Skeletal muscle tissue (tissue), 3 donors: ENCODE measurements at regions not wholly inside any gene's neighbourhood (a gene's known extent, or its start where the extent isn't known, plus 50 kb on each side); places are given as distances from the start of the nearest gene placed in this dataset.
"Not testable (repeated sequence)": the region's sequence is repeated elsewhere in the genome, so short reads cannot be mapped to it uniquely, and the experiment has no call there.

Experiments used
- H3K27ac ChIP-seq: one replicate; pipeline ENCODE4 v1.7.0; 2013; ENCODE audit warnings: mild to moderate bottlenecking, low read depth, low read length, inconsistent platforms
- H3K27me3 ChIP-seq, 3 donors: one replicate each; pipeline ENCODE4 v1.7.0; 2013; ENCODE audit warnings: low read length in 3 of 3; ENCODE audit not compliant: control insufficient read depth in 3 of 3, insufficient read depth in 3 of 3
- H3K36me3 ChIP-seq, 3 donors: one replicate each; pipeline ENCODE4 v1.7.0; 2013; ENCODE audit warnings: low read length in 3 of 3; ENCODE audit not compliant: control insufficient read depth in 3 of 3, insufficient read depth in 3 of 3
- H3K4me1 ChIP-seq, 3 donors: one replicate each; pipeline ENCODE4 v1.7.0; 2013; ENCODE audit warnings: low read length in 3 of 3, mild to moderate bottlenecking in 3 of 3; ENCODE audit not compliant: control insufficient read depth in 3 of 3, insufficient read depth in 3 of 3
- H3K4me3 ChIP-seq, 3 donors: one replicate each; pipeline ENCODE4 v1.7.0; 2013; ENCODE audit warnings: low read length in 3 of 3
- H3K9ac ChIP-seq, 3 donors: one replicate each; pipeline ENCODE4 v1.7.0; 2013; ENCODE audit warnings: low read length in 3 of 3, mild to moderate bottlenecking in 3 of 3, moderate library complexity in 2 of 3, low read depth in 1 of 3
- H3K9me3 ChIP-seq, 3 donors: one replicate each; pipeline ENCODE4 v1.7.0; 2013; ENCODE audit warnings: low read length in 3 of 3; ENCODE audit not compliant: control insufficient read depth in 3 of 3
- donor health status: Osteomylitis.

DNA sequence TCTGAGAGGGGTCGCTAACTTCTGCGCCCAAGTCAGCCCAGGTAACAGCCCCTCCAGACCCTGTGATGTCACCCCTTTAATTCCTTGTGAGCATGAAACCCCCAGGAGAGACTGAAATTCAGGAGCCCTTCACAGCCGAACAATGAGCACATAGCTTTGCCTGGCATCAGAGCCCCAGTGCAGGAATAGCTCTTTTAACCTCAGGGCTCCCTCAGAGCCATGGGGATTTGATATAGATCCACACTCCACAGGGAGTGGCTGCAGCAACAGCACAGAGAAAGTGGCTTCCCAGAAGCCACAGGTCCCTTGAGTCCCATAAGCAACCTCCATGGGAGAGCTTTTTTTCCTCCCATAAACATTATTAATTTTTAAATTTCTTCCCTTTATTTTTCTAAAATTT, 150.0 kb upstream of the MARCKS start:
- Histone ChIP-seq H3K4me1 (no peaks in the 10 kb centered on the region), H3K9me3 (no peaks in the 10 kb centered on the region), H3K4me3 (no peak overlapping the region), H3K27me3 (no peaks in the 10 kb centered on the region), H3K36me3 (no peaks in the 10 kb centered on the region), H3K9ac (no peak overlapping the region), H3K27ac (no peak overlapping the region)

DNA sequence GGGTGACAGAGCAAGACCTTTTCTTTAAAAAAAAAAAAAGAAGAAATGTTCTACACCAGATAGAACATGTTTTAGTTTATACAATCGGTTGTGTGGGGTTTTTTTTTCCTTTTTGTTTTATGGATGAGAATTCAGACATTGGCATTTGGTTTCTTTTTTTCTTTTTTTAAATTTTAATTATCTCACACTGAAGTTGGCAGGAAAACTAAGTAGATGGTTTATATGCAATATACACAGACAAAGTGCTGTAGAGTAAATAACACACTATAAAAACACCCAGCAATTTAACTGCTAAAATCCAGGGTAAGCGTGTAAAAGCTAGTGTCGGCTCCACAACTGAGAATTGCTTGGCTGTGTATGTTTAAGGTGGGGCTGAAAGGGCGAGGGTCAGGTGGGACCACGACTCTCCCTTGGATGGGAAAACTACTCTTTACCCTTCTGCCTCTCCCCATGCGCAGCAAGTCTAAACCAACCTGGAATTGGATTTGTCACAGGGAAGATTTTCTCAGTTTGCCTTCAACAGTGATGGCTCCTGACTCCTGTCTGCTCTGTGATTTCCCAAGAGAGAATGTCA, 147.1 kb upstream of the MARCKS start:
- no peaks in the 10 kb centered on the region for H3K4me1 ChIP-seq
- H3K36me3 ChIP-seq = no peaks in the 10 kb centered on the region
- no peaks in the 10 kb centered on the region for H3K27me3 ChIP-seq
- H3K4me3 ChIP-seq = no peak overlapping the region
- no peak overlapping the region for H3K9ac ChIP-seq
- no peak overlapping the region for H3K27ac ChIP-seq
- no peaks in the 10 kb centered on the region for H3K9me3 ChIP-seq

DNA sequence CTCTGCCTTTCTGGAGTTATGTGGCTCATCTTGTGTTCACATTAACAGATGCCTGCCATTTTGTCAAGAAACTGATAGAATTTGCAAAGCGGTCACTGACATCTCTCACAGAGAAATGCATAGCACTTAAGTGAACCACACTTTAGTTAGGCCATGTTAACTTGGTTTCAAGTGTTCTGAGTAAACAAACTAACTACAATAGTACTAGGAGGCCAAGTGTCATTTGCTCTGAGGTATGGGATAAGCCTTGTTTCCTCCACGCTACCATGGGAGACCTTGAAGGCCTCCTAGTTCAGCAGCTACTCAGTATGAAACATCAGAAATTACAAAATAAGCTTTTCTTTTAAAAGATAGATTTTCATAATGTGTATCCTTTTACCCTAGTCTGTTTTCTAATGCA, 143.5 kb upstream of the MARCKS start:
- Histone ChIP-seq H3K27me3 (no peaks in the 10 kb centered on the region), H3K27ac (no peak overlapping the region), H3K9me3 (no peaks in the 10 kb centered on the region), H3K4me1 (no peaks in the 10 kb centered on the region), H3K9ac (no peak overlapping the region), H3K36me3 (no peaks in the 10 kb centered on the region), H3K4me3 (no peak overlapping the region)

DNA sequence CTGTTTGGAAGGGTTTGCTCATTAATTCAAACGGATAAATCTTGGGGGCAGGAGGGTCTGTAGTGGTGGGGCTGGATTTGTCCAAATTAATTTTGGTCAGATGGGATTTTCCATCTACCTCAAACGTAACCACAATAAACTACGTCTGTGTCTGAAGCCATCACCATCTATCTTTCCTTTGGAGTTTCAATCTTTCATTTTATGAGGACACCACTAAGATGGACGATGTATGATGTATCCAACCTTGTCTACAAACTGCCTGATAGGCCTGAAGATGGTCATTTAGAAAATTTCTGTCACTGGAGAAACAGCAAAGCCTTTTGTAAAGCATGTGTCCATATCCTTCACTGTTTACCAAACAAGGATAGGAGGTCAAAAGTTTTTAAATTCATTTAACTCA, 138.6 kb upstream of the MARCKS start:
- Histone ChIP-seq H3K9ac (no peak overlapping the region), H3K27me3 (no peaks in the 10 kb centered on the region), H3K27ac (no peak overlapping the region), H3K36me3 (no peaks in the 10 kb centered on the region), H3K9me3 (no peaks in the 10 kb centered on the region), H3K4me1 (no peaks in the 10 kb centered on the region), H3K4me3 (no peak overlapping the region)

DNA sequence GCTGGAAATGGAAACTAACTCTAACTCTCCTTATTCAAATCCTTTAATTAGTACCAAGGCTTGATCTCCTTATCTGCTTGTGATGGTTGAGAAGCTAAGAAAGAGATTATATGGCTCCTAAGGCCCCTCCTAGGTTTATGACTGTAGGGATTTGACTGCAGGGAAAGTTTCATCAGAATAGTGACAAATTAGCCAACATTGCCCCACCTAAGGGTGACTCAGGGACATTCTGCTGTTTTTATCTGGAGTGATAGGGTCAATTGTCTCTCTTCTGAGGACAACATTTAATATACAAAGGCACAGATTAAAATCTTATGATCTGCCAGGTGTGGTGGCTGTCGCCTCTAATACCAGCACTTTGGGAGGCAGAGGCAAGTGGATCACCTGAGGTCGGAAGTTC, 138.1 kb upstream of the MARCKS start:
- Histone ChIP-seq H3K27me3 (no peaks in the 10 kb centered on the region), H3K36me3 (no peaks in the 10 kb centered on the region), H3K27ac (no peak overlapping the region), H3K4me3 (no peak overlapping the region), H3K9me3 (no peaks in the 10 kb centered on the region), H3K9ac (no peak overlapping the region), H3K4me1 (no peaks in the 10 kb centered on the region)

DNA sequence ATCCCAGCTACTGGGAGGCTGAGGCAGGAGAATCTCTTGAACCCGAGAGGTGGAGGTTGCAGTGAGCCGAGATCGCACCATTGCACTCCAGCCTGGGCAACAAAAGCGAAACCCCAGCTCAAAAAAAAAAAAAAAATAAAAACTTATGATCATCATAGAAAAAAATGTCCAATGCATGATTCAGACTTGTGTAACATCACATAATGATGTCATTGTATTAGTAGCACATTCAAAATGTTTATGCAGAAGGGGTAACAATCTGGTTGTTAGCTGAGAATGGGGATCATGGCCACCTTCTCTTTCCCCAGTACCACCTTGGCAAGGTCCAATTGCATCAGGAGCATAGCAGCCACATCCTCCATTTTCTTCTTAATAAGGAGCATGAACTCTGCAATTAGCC, 137.6 kb upstream of the MARCKS start:
- Histone ChIP-seq H3K27ac (no peak overlapping the region), H3K4me1 (no peaks in the 10 kb centered on the region)

DNA sequence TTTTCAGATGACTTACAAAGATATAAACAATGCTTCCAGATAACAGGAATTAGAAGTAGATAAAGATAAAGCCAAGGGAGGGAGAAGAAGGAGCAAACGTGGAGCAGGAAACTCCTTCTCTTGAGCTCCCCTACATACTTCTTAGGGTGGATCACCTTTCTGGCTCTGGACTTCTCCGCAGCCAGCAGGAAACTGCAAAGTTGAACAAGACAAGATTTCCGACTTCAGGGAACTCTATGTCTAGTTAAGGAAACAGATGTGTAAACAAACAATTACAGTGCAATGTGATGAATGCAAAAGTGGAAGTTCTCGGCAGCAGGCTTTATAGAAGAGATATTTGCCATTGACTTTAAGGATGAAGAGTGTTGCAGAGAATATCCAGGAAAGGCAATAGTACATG, 134.0 kb upstream of the MARCKS start:
- H3K4me3 ChIP-seq = no peak overlapping the region
- H3K9me3 ChIP-seq = no peaks in the 10 kb centered on the region
- no peak overlapping the region for H3K9ac ChIP-seq
- no peaks in the 10 kb centered on the region for H3K27me3 ChIP-seq
- no peak overlapping the region for H3K27ac ChIP-seq
- H3K36me3 ChIP-seq = no peaks in the 10 kb centered on the region
- no peaks in the 10 kb centered on the region for H3K4me1 ChIP-seq

More for the DNA sequence above, 137.6 kb upstream of the MARCKS start:
- no peak overlapping the region for H3K9ac ChIP-seq
- no peaks in the 10 kb centered on the region for H3K27me3 ChIP-seq
- no peaks in the 10 kb centered on the region for H3K9me3 ChIP-seq
- H3K4me3 ChIP-seq = no peak overlapping the region
- H3K36me3 ChIP-seq = no peaks in the 10 kb centered on the region

DNA sequence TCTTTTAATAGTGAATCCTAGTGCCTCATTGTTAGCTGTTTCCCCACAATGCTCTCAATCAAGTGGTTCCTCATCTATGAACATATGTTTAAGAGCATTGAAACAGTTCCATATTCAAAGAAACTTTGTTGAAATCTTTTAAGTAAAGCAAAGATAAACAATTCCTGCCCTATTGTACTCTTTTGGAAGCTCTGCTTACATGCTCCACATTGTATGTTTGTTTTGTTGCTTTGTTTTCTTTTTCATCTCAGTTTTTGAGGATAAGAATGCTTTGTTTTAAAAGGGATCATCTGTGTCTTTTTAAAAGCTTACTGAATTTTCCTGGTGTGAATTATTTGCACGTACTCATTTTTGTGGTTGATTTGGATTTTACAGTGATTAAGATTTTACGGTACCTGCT, 132.2 kb upstream of the MARCKS start:
- not testable (repeated sequence) for H3K27me3 ChIP-seq, H3K9me3 ChIP-seq, H3K4me3 ChIP-seq, H3K9ac ChIP-seq, H3K4me1 ChIP-seq, H3K36me3 ChIP-seq, H3K27ac ChIP-seq

DNA sequence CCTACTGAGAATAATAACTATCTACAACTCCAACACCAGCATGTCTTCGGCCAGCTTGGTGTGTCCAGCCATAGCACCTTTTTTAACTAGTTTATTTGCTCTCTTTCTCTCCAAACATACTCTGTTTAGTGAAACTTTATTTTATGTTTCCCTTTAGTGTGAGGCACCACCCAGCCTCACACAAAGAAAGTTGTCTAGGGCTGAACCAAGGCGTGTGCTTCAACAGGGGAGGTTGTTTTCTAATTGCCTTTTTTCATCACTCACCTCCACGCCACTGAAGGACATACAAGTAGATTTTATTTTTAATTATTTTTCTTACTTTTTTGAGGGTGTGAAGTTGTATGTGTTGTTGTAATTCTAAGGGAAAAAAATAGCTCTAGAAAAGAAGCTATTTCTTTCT, 125.6 kb upstream of the MARCKS start:
- H3K27me3 ChIP-seq = no peaks in the 10 kb centered on the region
- no peak overlapping the region for H3K27ac ChIP-seq
- H3K36me3 ChIP-seq = no peaks in the 10 kb centered on the region
- peaks cover 5 to 18% (median 9%) of the 10 kb centered on the region in 3 donors for H3K4me1 ChIP-seq
- no peaks in the 10 kb centered on the region for H3K9me3 ChIP-seq
- no peak overlapping the region for H3K9ac ChIP-seq
- H3K4me3 ChIP-seq = no peak overlapping the region

DNA sequence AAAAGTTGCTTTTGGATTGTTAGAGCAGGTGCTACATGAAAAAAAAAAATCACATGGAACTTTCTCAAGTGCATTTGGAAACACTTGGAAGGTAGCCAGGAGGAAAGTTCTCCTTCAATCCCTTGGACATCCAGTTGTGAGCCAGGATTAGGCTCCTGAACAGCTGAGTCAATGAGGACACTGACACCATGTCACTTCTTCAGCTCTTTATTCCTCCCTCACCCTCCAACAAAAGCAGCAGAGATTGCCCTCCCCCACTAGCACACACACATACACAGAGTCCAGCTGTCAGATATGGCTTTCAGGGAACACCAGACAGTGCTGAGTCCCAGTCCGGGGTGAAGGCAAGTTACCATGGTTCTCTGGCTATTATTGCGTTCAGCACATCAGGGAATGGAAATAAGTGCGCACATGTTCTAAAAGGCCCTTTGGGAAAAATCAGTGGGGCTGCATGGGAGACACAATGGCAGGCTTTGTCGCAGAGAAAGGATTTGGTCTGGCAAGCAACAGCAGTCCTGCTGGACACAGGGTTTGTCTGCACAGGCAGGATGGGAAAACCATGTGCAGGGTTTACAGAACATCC, 124.7 kb upstream of the MARCKS start:
- Histone ChIP-seq H3K9me3 (no peaks in the 10 kb centered on the region), H3K9ac (peak overlapping the region in 2 of 3 donors; percentile 33 to 59), H3K27me3 (no peaks in the 10 kb centered on the region), H3K4me1 (peaks cover 5 to 18% (median 9%) of the 10 kb centered on the region in 3 donors), H3K36me3 (no peaks in the 10 kb centered on the region), H3K27ac (peak overlapping the region; percentile 6), H3K4me3 (peak overlapping the region; percentile 39 to 55 (median 46))
